Activated T-helper 1 cell treated with anti-CD3 and anti-CD28 coated beads, Interleukin-12 subunit alpha, Interleukin-12 subunit beta, Interleukin-2, Interleukin-4 antibody, amounts not matched to agents 30 ng/mL and 10 ng/mL and 1 ng/mL, durations not matched to agents 14 hours and 24 hours and 36 hours (primary cell): ENCODE measurements at regions not wholly inside any gene's neighbourhood (a gene's known extent, or its start where the extent isn't known, plus 50 kb on each side); places are given as distances from the start of the nearest gene placed in this dataset.
"Not testable (repeated sequence)": the region's sequence is repeated elsewhere in the genome, so short reads cannot be mapped to it uniquely, and the experiment has no call there.

ENCODE experiments used
- DNase-seq: peaks from one replicate; pipeline ENCODE4 v3.0.0; 2021; ENCODE audit warnings: low spot score
- H3K27ac Mint-ChIP-seq: one replicate; pipeline ENCODE4 v1.8.0; 2021; ENCODE audit warnings: mild to moderate bottlenecking, mixed read lengths
- H3K27me3 Mint-ChIP-seq: one replicate; pipeline ENCODE4 v1.8.0; 2022; ENCODE audit warnings: mild to moderate bottlenecking, moderate library complexity, mixed read lengths; ENCODE audit not compliant: insufficient read depth
- H3K36me3 Mint-ChIP-seq: one replicate; pipeline ENCODE4 v1.8.0; 2021; ENCODE audit warnings: low read depth, mixed read lengths
- H3K4me1 Mint-ChIP-seq: one replicate; pipeline ENCODE4 v1.8.0; 2021; ENCODE audit warnings: low read depth, mixed read lengths
- H3K4me3 Mint-ChIP-seq: one replicate; pipeline ENCODE4 v1.8.0; 2021; ENCODE audit warnings: mild to moderate bottlenecking, moderate library complexity, mixed read lengths
- H3K9me3 Mint-ChIP-seq: one replicate; pipeline ENCODE4 v1.8.0; 2021; ENCODE audit warnings: mixed read lengths
- intact Hi-C: fragments of 100-400 bp; cut with micrococcal nuclease; formaldehyde crosslinking; loops from one replicate; pipeline ENCODE4 v1.15.1; 2024

- intact Hi-C loops = no loop called here
- H3K27ac Mint-ChIP-seq = no peak overlapping the region
- H3K27me3 Mint-ChIP-seq = no peaks in the 10 kb centered on the region
- peaks cover 4% of the 10 kb centered on the region for H3K9me3 Mint-ChIP-seq
- no peaks in the 10 kb centered on the region for H3K36me3 Mint-ChIP-seq
- no peak overlapping the region for H3K4me3 Mint-ChIP-seq
- no peak for DNase-seq
- no peaks in the 10 kb centered on the region for H3K4me1 Mint-ChIP-seq
Observed at GRCh38 chrX:101823236-101823635, 108.6 kb downstream of the ZMAT1 start.

- H3K4me3 Mint-ChIP-seq, H3K27ac Mint-ChIP-seq, intact Hi-C loops, H3K4me1 Mint-ChIP-seq, H3K9me3 Mint-ChIP-seq, H3K27me3 Mint-ChIP-seq, H3K36me3 Mint-ChIP-seq, DNase-seq: not testable (repeated sequence)
Observed at GRCh38 chrX:101817739-101818138, 114.1 kb downstream of the ZMAT1 start.

GRCh38 chrX:101813200-101813599 is 118.6 kb downstream of the ZMAT1 start:
- no peaks in the 10 kb centered on the region for H3K36me3 Mint-ChIP-seq
- no peak overlapping the region for H3K27ac Mint-ChIP-seq
- no peaks in the 10 kb centered on the region for H3K4me1 Mint-ChIP-seq
- no peaks in the 10 kb centered on the region for H3K9me3 Mint-ChIP-seq
- no peaks in the 10 kb centered on the region for H3K27me3 Mint-ChIP-seq
- H3K4me3 Mint-ChIP-seq = no peak overlapping the region
- intact Hi-C loops = no loop called here
- no peak for DNase-seq

- Mint-ChIP-seq H3K4me1 (peaks cover 4% of the 10 kb centered on the region), H3K27ac (no peak overlapping the region), H3K36me3 (no peaks in the 10 kb centered on the region), H3K27me3 (no peaks in the 10 kb centered on the region), H3K4me3 (no peak overlapping the region), H3K9me3 (no peaks in the 10 kb centered on the region)
- intact Hi-C loops = loop anchor here (1.0 kb wide), 1 partner anchor 388 kb away; no protein-coding TSS in a partner anchor
- no peak for DNase-seq
Observed at GRCh38 chrX:101803451-101803850, 128.4 kb downstream of the ZMAT1 start.

- DNase-seq = peak; percentile 72
- Mint-ChIP-seq H3K4me1 (peaks cover 4% of the 10 kb centered on the region), H3K4me3 (peak overlapping the region; percentile 70), H3K27me3 (peaks cover 4% of the 10 kb centered on the region), H3K36me3 (no peaks in the 10 kb centered on the region), H3K27ac (no peak overlapping the region), H3K9me3 (no peaks in the 10 kb centered on the region)
- intact Hi-C loops = loop anchor here (1.0 to 5.0 kb wide), 3 partner anchors 41 to 384 kb away; no protein-coding TSS in a partner anchor
Observed at GRCh38 chrX:101799387-101799786, 132.4 kb downstream of the ZMAT1 start.

GRCh38 chrX:101787934-101788333 is 128.3 kb upstream of the ARMCX2 start:
- Mint-ChIP-seq H3K4me3 (no peak overlapping the region), H3K27ac (no peak overlapping the region), H3K4me1 (no peaks in the 10 kb centered on the region), H3K27me3 (no peaks in the 10 kb centered on the region), H3K36me3 (no peaks in the 10 kb centered on the region), H3K9me3 (no peaks in the 10 kb centered on the region)
- intact Hi-C loops = no loop called here
- no peak for DNase-seq

- Mint-ChIP-seq H3K27ac (no peak overlapping the region), H3K27me3 (peaks cover 2% of the 10 kb centered on the region), H3K36me3 (no peaks in the 10 kb centered on the region), H3K9me3 (no peaks in the 10 kb centered on the region), H3K4me1 (no peaks in the 10 kb centered on the region), H3K4me3 (no peak overlapping the region)
- intact Hi-C loops = no loop called here
- no peak for DNase-seq
Observed at GRCh38 chrX:101785142-101785541, 125.5 kb upstream of the ARMCX2 start.

GRCh38 chrX:101780421-101780820 is 120.8 kb upstream of the ARMCX2 start:
- H3K27ac Mint-ChIP-seq, H3K27me3 Mint-ChIP-seq, H3K4me3 Mint-ChIP-seq, H3K36me3 Mint-ChIP-seq, DNase-seq, H3K9me3 Mint-ChIP-seq, intact Hi-C loops, H3K4me1 Mint-ChIP-seq: not testable (repeated sequence)

- Mint-ChIP-seq H3K27ac (no peak overlapping the region), H3K4me3 (no peak overlapping the region), H3K9me3 (no peaks in the 10 kb centered on the region), H3K27me3 (peaks cover 3% of the 10 kb centered on the region), H3K36me3 (no peaks in the 10 kb centered on the region), H3K4me1 (no peaks in the 10 kb centered on the region)
- intact Hi-C loops = no loop called here
- DNase-seq = no peak
Observed at GRCh38 chrX:101774340-101774739, 114.7 kb upstream of the ARMCX2 start.

GRCh38 chrX:101764538-101764937 is 104.9 kb upstream of the ARMCX2 start:
- no peak overlapping the region for H3K27ac Mint-ChIP-seq
- no peak for DNase-seq
- intact Hi-C loops = no loop called here
- H3K27me3 Mint-ChIP-seq = peaks cover 6% of the 10 kb centered on the region
- no peaks in the 10 kb centered on the region for H3K36me3 Mint-ChIP-seq
- no peaks in the 10 kb centered on the region for H3K9me3 Mint-ChIP-seq
- no peak overlapping the region for H3K4me3 Mint-ChIP-seq
- no peaks in the 10 kb centered on the region for H3K4me1 Mint-ChIP-seq

GRCh38 chrX:101759000-101759399 is 99.3 kb upstream of the ARMCX2 start:
- peak; percentile 1 for DNase-seq
- intact Hi-C loops = loop anchor here (2.0 to 5.0 kb wide), 4 partner anchors 40 to 344 kb away; partner anchors contain the start of gene ARMCX6
- Mint-ChIP-seq H3K9me3 (no peaks in the 10 kb centered on the region), H3K27me3 (peaks cover 7% of the 10 kb centered on the region), H3K4me1 (no peaks in the 10 kb centered on the region), H3K36me3 (no peaks in the 10 kb centered on the region), H3K27ac (no peak overlapping the region), H3K4me3 (no peak overlapping the region)

GRCh38 chrX:101750744-101751143 is 91.1 kb upstream of the ARMCX2 start:
- no peaks in the 10 kb centered on the region for H3K27me3 Mint-ChIP-seq
- intact Hi-C loops = no loop called here
- H3K9me3 Mint-ChIP-seq = no peaks in the 10 kb centered on the region
- H3K27ac Mint-ChIP-seq = no peak overlapping the region
- H3K4me1 Mint-ChIP-seq = no peaks in the 10 kb centered on the region
- no peak for DNase-seq
- H3K36me3 Mint-ChIP-seq = no peaks in the 10 kb centered on the region
- no peak overlapping the region for H3K4me3 Mint-ChIP-seq

- Mint-ChIP-seq H3K27me3 (no peaks in the 10 kb centered on the region), H3K36me3 (no peaks in the 10 kb centered on the region), H3K4me3 (no peak overlapping the region), H3K4me1 (no peaks in the 10 kb centered on the region), H3K9me3 (no peaks in the 10 kb centered on the region), H3K27ac (no peak overlapping the region)
- intact Hi-C loops = no loop called here
- DNase-seq = no peak
Observed at GRCh38 chrX:101749436-101749835, 89.8 kb upstream of the ARMCX2 start.

GRCh38 chrX:101745046-101745445 is 85.4 kb upstream of the ARMCX2 start:
- H3K27me3 Mint-ChIP-seq = no peaks in the 10 kb centered on the region
- intact Hi-C loops = no loop called here
- H3K4me3 Mint-ChIP-seq = no peak overlapping the region
- no peaks in the 10 kb centered on the region for H3K36me3 Mint-ChIP-seq
- DNase-seq = no peak
- no peak overlapping the region for H3K27ac Mint-ChIP-seq
- no peaks in the 10 kb centered on the region for H3K4me1 Mint-ChIP-seq
- H3K9me3 Mint-ChIP-seq = no peaks in the 10 kb centered on the region
